ENCODE measurements at regions not wholly inside any gene's neighbourhood (a gene's known extent, or its start where the extent isn't known, plus 50 kb on each side); places are given as distances from the start of the nearest gene placed in this dataset.

DNA sequence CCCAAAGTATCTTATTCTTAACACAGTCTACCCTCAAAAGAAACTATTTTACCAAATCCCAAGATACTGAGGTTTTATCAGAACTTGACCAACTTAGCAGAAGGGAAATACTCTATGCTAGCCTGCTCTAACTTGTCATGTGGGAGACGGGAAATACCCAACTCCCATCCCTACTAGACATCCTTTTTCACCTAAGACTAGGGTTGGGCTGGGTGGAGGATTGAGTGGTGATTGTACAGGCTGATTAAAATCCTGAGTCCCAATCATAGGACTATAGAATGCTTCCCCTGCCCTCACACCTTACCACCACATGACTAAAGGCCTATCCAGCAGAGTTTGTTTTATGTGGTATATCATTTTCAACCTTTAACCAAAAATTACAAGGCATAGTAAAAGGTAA is 786.5 kb downstream of the TAF11L14 start:
- no peak for TF ChIP-seq CTCF (IDR thresholded peaks at IDR 0.05)
- TF ChIP-seq POLR2A (IDR thresholded peaks at IDR 0.05), result no peak
- TF ChIP-seq EP300 (IDR thresholded peaks at IDR 0.05), result no peak
- no peak for TF ChIP-seq POLR2AphosphoS5 (IDR thresholded peaks at IDR 0.05)
